HG03457 (cell line): ENCODE measurements at regions not wholly inside any gene's neighbourhood (a gene's known extent, or its start where the extent isn't known, plus 50 kb on each side); places are given as distances from the start of the nearest gene placed in this dataset.

ENCODE experiments used
- ATAC-seq: cut with Tn5 transposase; IDR thresholded peaks from one replicate; pipeline ENCODE4 v1.9.1; 2021; ENCODE audit warnings: moderate number of reproducible peaks; ENCODE audit not compliant: unreplicated experiment

- no peak for ATAC-seq
These were observed 200.7 kb upstream of the NPSR1 start for GRCh38 chr7:34457329-34457728.

- ATAC-seq, result no peak
These were observed 194.2 kb upstream of the NPSR1 start for GRCh38 chr7:34463830-34464229.

DNA sequence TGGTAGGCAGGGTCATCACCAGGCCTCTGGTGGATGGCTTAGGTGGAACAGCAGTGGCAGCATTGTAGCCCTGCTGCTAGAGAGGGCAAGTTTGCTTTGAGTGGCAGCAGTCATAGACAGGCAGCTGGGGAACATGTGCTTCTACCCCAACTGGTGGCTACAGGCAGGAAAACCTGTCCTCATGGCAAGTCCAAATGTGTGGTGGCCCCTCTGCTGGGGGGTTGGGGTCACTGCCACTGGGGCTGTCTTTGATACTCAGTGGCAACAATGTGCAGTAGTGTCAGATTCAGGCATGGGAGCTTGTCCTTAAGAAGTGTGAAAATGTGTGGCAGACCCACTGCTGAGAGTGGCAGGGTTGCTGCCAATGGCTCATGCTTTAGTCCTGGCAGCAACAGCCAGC is 186.2 kb upstream of the NPSR1 start:
- ATAC-seq, result no peak

DNA sequence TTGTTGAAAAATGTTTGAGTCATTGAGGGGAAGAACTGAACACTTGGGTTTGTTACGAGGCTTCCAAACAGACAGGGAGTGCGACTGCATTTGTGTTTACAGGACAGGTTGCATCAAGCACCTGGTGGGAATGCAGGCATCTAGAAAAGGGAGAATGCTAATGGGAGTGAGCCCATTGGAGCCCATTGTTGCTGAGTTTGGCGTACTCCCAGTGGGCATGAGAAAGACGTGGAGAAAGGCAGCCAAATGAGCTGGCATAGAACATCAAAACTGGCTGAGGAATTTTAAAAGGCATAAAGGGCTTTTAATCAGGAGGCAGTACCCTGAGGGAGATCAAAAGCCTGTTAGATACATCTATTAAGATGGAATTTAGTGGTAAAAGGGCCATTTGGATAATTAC is 171.6 kb upstream of the NPSR1 start:
- no peak for ATAC-seq

DNA sequence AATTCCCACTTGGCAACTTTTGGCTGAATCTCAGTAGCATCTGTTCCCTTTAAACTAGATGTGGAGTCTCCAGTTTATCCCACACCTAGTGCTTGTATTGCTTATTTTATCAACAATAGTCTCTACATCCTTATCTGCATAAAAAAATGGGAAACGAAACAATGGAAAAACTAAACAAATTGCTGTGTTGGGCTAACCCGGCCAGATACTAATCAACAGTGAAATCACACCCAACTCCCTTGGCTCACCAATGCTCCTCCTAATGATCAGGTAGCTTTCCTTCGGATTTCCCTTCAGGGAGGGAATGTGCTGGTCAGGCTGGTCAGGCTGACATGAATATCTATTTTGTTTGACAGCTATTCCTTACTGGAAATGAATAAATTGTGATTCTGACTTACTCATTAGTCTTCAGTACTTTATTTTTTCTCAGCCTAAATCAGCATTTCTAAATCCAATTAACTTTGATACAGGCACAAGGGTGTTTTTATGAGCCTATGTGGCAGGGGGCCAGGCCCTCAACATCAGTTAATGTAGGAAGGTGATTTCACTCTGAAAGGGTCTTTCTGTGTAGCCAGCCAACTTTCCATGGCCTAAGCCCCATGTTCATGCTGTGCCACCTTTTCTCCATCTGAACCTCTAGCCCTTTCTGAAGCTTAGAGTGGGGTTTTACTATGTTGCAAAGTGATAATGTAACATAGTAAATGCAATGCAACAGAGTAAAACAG is 170.5 kb upstream of the NPSR1 start:
- no peak for ATAC-seq

GRCh38 chr7:34488766-34489165 is 169.3 kb upstream of the NPSR1 start:
- no peak for ATAC-seq

- no peak for ATAC-seq
These were observed 166.1 kb upstream of the NPSR1 start for GRCh38 chr7:34491899-34492298.

DNA sequence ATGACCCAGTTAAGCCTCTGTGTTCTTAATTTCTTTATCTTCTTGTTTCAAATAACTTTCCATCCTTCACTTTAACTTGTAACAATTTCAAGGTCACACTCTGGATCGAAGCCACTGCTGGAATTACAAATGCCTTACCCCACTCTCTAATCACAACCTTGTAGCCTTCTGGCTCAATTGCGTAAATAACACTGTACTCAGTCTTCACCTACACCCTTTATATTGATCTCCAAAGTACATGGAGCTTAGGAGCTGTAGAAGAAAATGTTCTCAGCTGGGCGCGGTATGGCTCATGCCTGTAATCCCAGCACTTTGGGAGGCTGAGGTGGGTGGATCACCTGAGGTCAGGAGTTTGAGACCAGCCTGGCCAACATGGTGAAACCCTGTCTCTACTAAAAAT is 164.3 kb upstream of the NPSR1 start:
- ATAC-seq, result no peak

DNA sequence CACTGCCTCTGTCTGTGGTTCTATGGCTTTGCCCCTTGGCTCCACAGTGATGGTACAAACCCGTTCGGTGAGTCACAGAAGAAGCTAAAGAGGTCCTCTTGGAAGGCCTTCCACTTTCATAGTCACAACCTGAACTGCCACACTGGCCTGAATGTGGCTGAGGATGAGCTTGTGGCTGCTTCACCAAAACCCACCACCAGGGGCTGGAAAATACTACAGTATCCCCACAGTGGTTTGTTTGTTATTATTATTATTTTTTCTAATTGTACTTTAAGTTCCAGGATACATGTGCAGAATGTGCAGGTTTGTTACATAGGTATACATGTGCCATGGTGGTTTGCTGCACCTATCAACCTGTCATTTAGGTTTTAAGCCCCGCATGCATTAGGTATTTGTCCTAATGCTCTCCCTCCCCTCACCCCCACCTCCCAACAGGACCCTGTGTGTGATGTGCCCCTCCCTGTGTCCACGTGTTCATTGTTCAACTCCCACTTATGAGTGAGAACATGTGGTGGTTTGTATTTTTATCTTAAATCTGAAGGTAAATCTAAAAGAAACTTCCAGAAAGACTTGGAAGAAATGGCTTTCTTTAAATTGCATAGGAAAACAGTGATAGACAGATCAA is 160.8 kb upstream of the NPSR1 start:
- no peak for ATAC-seq

DNA sequence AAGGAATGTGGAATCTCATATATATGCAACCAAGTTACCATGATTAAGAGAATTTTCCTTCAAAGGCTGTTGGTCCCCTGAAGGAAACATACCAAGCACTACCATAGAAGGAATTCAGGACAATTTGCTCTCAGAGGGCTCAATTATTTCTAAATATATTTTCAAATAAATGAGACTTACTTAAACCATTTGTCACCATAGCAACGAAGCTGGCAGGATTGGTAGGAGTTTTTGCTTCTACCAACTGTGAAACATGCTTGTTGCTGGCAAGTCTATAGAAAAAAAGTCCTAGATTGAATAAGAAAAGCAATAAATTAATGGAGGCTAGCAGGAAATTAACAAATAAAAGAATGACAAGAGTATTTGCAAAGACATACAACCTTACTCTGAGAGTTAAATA is 156.9 kb upstream of the NPSR1 start:
- ATAC-seq, result no peak

DNA sequence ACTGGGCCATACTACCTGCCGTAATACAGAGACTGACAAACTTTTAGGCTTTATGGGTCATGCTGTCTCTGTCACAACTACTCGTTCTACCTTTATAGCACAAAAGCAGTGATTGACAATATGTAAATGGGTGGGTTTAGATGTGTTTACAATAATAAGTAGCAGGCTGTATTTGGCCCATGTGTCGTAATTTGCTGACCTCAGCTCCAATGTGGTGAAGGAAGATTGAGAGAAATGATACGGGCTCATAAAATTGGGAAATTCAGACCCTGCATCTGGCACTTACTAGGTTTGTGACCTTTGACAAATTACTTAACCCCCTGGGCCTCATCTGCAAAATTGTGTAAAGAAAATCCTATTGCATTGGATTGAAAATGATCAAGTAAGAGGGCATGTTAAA is 150.8 kb upstream of the NPSR1 start:
- ATAC-seq, result no peak

GRCh38 chr7:34523226-34523918 is 134.6 kb upstream of the NPSR1 start:
- no peak for ATAC-seq

GRCh38 chr7:34530259-34530658 is 127.8 kb upstream of the NPSR1 start:
- no peak for ATAC-seq

- no peak for ATAC-seq
These were observed 119.0 kb upstream of the NPSR1 start for GRCh38 chr7:34539003-34539402.

DNA sequence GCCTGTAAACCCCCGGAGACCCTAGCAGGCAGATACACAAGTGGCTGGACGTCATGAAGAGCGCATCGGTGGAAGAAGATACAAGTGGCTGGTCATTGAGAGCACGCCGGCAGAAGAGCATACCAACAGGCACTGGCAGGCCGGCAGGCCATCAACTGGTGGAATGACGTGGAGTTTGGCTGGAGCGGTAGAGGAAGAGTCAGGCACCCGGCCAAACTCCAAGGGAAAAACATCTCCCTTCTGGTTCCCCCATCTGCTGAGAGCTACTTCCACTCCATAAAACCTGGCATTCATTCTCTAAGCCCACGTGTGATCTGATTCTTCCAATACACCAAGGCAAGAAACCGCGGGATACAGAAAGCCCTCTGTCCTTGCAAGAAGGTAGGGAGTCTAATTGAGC is 113.4 kb upstream of the NPSR1 start:
- ATAC-seq, result no peak

DNA sequence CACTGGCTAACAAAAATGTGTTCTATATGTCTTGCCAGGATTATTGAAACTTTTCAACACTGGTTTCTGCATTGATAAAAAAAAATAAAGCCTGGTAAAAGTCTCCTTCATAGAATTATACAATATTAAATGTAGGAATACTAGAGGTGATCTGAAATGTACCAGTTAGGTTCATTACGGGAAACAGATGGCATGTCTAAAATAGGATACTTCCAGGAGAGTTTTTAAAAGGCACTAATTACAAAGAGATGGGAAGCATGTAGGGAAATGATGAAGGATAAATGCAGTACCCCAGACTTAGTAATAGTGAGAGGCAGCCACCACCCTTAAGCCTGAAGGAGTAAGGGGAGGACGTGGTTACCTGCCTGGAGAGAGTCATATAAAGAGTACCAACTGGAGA is 107.0 kb upstream of the NPSR1 start:
- ATAC-seq, result no peak

GRCh38 chr7:34552502-34552901 is 105.5 kb upstream of the NPSR1 start:
- ATAC-seq, result no peak

DNA sequence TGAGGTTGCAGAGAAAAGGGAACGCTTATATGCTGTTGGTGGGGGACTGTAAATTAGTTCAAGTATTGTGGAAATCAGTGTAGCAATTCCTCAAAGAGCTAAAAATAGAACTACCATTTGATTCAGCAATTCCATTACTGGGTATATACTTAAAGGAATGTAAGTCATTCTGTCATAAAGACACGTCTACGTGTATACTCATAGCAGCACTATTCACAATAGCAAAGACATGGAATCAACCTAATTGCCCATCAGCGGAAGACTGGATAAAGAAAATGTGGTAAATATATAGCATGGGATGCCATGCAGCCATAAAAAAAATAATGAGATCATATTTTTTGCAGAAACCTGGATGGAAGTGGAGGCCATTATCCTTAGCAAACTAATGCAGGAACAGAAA is 100.0 kb upstream of the NPSR1 start:
- ATAC-seq, result no peak

- ATAC-seq, result no peak
These were observed 93.9 kb upstream of the NPSR1 start for GRCh38 chr7:34564091-34564490.

DNA sequence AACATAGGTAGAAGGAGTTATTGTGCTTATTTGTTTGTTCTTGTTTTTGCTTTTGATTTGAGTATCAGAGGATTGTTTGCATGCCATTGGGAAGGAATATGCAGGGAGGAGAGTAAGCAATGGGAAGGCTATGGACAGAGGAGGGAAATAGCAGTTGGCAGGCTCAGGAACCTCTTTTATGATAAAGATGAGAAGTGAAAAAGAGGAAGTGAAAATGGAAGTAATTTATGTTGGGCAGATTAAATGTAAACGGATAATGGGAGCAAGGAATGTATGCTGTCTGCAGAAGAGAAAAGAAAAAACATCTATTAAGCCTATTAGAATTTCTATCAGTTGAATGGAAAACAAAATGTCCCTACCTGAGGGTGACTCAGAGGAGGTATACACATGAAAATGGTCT is 90.1 kb upstream of the NPSR1 start:
- ATAC-seq, result no peak

- no peak for ATAC-seq
These were observed 87.9 kb upstream of the NPSR1 start for GRCh38 chr7:34569975-34570699.

DNA sequence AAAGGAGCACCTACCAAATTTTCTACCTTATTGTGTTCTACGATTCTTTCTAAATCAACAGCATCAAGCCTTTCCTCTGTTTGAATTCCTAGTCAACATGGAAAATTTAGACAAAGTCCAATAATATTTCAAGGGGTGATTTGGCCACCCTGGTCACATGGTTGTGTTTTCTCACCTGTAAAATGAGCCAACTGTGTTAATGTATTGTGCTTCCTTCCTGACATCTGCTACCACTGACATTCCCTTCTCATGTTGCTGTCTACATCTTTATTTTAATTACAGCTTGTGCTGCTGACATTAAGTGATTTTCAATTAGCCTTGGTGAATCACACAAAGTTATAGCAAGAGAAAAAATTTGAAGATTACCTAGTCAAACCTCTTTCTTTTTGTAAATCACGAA is 83.0 kb upstream of the NPSR1 start:
- ATAC-seq, result no peak
